ENCODE measurements at regions not wholly inside any gene's neighbourhood (a gene's known extent, or its start where the extent isn't known, plus 50 kb on each side); places are given as distances from the start of the nearest gene placed in this dataset.

DNA sequence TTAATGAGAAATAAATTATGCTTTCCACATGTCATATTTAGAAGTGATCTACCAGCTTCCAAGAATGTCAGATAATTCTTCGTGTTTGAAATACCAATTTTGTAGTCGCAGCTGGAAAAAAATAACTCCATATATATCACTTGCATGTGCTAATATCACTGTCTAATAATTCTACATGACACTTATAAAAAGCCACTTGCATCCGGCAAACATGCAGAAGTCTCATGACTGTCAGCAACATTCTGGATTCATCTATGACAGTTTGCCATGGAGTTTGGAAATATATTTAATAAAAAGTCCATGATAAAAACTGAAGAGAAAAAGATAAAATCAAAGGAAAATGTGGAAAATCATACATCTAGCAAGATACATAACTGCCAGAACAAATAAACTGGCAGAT is 1784.4 kb downstream of the SUCLG1 start:
- no peak for DNase-seq (ENCODE audit: low spot score)
- in situ Hi-C loops (cut with MboI; ENCODE audit: low pct_unique_long_range_greater_than_20kb, low sequenced_read_pairs, unreplicated experiment), result no loop called here
- TF ChIP-seq, protein P1, sequence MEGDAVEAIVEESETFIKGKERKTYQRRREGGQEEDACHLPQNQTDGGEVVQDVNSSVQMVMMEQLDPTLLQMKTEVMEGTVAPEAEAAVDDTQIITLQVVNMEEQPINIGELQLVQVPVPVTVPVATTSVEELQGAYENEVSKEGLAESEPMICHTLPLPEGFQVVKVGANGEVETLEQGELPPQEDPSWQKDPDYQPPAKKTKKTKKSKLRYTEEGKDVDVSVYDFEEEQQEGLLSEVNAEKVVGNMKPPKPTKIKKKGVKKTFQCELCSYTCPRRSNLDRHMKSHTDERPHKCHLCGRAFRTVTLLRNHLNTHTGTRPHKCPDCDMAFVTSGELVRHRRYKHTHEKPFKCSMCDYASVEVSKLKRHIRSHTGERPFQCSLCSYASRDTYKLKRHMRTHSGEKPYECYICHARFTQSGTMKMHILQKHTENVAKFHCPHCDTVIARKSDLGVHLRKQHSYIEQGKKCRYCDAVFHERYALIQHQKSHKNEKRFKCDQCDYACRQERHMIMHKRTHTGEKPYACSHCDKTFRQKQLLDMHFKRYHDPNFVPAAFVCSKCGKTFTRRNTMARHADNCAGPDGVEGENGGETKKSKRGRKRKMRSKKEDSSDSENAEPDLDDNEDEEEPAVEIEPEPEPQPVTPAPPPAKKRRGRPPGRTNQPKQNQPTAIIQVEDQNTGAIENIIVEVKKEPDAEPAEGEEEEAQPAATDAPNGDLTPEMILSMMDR (IDR thresholded peaks at IDR 0.05; ENCODE audit: extremely low read depth, insufficient read depth, missing control alignments), result no peak

- no peak for DNase-seq (ENCODE audit: low spot score)
- TF ChIP-seq, protein P1 (IDR thresholded peaks at IDR 0.05; ENCODE audit: extremely low read depth, insufficient read depth, missing control alignments), result no peak
- in situ Hi-C loops (cut with MboI; ENCODE audit: low pct_unique_long_range_greater_than_20kb, low sequenced_read_pairs, unreplicated experiment), result no loop called here
Measured at GRCh38 chr2:82667491-82667890, 1791.6 kb downstream of the SUCLG1 start.

DNA sequence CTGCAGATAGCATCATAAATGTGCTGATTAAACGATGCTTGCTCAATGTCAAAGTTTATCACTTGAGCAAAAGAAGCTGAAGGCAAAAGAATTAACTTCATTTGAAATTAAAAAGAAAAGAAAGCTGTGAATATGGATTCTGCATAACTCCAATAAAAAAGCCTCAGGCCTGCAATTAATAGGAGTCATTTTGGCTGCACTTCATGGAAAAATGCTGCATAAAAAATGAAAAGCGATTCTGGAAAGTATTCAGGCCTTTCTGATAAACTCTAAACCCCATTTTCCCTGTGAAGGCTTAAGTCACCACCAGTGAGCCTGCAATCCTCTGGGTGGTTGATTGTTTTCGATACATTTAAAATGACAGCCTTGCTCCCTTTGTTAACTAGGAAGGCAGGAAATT is 1793.4 kb downstream of the SUCLG1 start:
- DNase-seq (ENCODE audit: low spot score), result no peak
- TF ChIP-seq, protein P1 (IDR thresholded peaks at IDR 0.05; ENCODE audit: extremely low read depth, insufficient read depth, missing control alignments), result no peak
- in situ Hi-C loops (cut with MboI; ENCODE audit: low pct_unique_long_range_greater_than_20kb, low sequenced_read_pairs, unreplicated experiment), result no loop called here

- no peak for DNase-seq (ENCODE audit: low spot score)
- in situ Hi-C loops (cut with MboI; ENCODE audit: low pct_unique_long_range_greater_than_20kb, low sequenced_read_pairs, unreplicated experiment), result no loop called here
- TF ChIP-seq, protein P1 (IDR thresholded peaks at IDR 0.05; ENCODE audit: extremely low read depth, insufficient read depth, missing control alignments), result no peak
Measured at GRCh38 chr2:82657106-82657505, 1802.0 kb downstream of the SUCLG1 start.

DNA sequence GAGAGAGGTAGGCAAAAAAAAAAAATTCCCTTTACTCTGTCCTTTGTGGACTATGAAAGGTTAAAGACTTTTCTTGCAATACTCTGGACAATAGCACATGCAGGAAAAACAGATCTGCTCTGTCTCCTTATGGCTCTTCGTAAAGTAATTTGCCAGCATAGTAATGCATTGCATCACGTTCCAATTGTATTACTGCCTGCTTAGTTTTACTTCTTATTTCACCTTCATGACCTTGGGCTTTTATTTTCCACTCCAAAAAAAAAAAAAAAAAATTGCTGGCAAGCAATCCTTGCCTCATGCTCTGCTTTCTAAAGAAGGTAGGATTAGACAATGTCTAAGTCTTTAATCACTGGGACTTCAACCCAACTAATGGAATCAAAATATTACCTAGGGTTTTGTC is 1802.7 kb downstream of the SUCLG1 start:
- in situ Hi-C loops (cut with MboI; ENCODE audit: low pct_unique_long_range_greater_than_20kb, low sequenced_read_pairs, unreplicated experiment), result no loop called here
- TF ChIP-seq, protein P1 (IDR thresholded peaks at IDR 0.05; ENCODE audit: extremely low read depth, insufficient read depth, missing control alignments), result no peak
- DNase-seq (ENCODE audit: low spot score), result no peak

- DNase-seq (ENCODE audit: low spot score), result no peak
- in situ Hi-C loops (cut with MboI; ENCODE audit: low pct_unique_long_range_greater_than_20kb, low sequenced_read_pairs, unreplicated experiment), result no loop called here
- TF ChIP-seq, protein P1 (IDR thresholded peaks at IDR 0.05; ENCODE audit: extremely low read depth, insufficient read depth, missing control alignments), result no peak
Measured at GRCh38 chr2:82652117-82652516, 1807.0 kb downstream of the SUCLG1 start.

GRCh38 chr2:82650038-82650437 is 1809.0 kb downstream of the SUCLG1 start:
- TF ChIP-seq, protein P1 (IDR thresholded peaks at IDR 0.05; ENCODE audit: extremely low read depth, insufficient read depth, missing control alignments), result no peak
- in situ Hi-C loops (cut with MboI; ENCODE audit: low pct_unique_long_range_greater_than_20kb, low sequenced_read_pairs, unreplicated experiment), result no loop called here
- no peak for DNase-seq (ENCODE audit: low spot score)

Data from GM13977 (cell line).